ENCODE measurements at regions not wholly inside any gene's neighbourhood (a gene's known extent, or its start where the extent isn't known, plus 50 kb on each side); places are given as distances from the start of the nearest gene placed in this dataset.
"Not testable (repeated sequence)": the region's sequence is repeated elsewhere in the genome, so short reads cannot be mapped to it uniquely, and the experiment has no call there.

GRCh38 chr5:1575491-1575890, 51.7 kb upstream of the LPCAT1 start:
- not testable (repeated sequence) for FAIRE-seq

- FAIRE-seq, result not testable (repeated sequence)
Measured at GRCh38 chr5:1574023-1574318, 50.2 kb upstream of the LPCAT1 start.

GRCh38 chr5:1573217-1574022, 49.7 kb upstream of the LPCAT1 start:
- not testable (repeated sequence) for FAIRE-seq

Measured in G401.6 (cell line).